ENCODE measurements at regions not wholly inside any gene's neighbourhood (a gene's known extent, or its start where the extent isn't known, plus 50 kb on each side); places are given as distances from the start of the nearest gene placed in this dataset.

DNA sequence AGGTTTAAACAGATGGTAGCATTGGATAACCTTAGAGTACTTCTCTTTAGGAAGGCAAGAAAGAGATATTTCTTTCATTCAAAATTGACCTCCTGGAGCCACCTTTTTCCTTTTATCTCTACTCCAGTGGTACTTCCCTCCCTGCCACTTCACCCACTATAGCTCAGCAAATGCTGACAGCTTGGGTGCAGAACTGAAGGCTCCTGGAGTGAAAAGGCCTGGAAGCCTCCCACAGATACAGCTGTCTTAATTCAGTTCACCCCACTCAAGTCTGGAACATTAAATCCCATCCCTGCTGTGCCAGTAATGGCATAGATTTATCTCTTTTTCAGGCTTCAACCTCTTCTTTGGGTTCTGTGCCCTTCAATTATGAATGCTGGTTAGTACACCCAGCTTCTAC is 140.3 kb downstream of the NEDD1 start:
- Histone ChIP-seq H3K36me3 (replicated peaks in 1 of 2; ENCODE audit: control insufficient read depth in 1 of 2, insufficient read depth in 2 of 2, low read length in 2 of 2) (no peaks in the 10 kb centered on the region), H3K9ac (ENCODE audit: insufficient read depth, low read depth, low read length) (no peak overlapping the region), H2AFZ (ENCODE audit: low read length) (no peak overlapping the region), H3K27ac (ENCODE audit: extremely low read length, insufficient read depth, low read length) (no peak overlapping the region), H3K4me3 (replicated peaks in 1 of 3; ENCODE audit: insufficient read depth in 1 of 3, low read depth in 2 of 3, low read length in 3 of 3) (no peak overlapping the region), H3K4me2 (ENCODE audit: low read depth, low read length) (no peak overlapping the region), H3K4me1 (ENCODE audit: insufficient read depth, low read length) (no peaks in the 10 kb centered on the region), H3K27me3 (ENCODE audit: control insufficient read depth in 1 of 2, insufficient read depth in 2 of 2, low read length in 2 of 2) (no peaks in the 10 kb centered on the region), H3K79me2 (ENCODE audit: insufficient read depth, low read length) (no peaks in the 10 kb centered on the region), H4K20me1 (ENCODE audit: insufficient read depth, low read length) (no peaks in the 10 kb centered on the region), H3K9me3 (ENCODE audit: low read length) (no peaks in the 10 kb centered on the region)
- CTCF ChIA-PET (ENCODE audit: low intra/inter-chr PET ratio, low total read pairs): no interaction called here
- no TSS peak for BruUV-seq (replicated peaks)
- in situ Hi-C loops (cut with HindIII; ENCODE audit: extremely low pct_ligation_motif_present, low pct_unique_long_range_greater_than_20kb): no loop called here
- ATAC-seq (no peak), DNase-seq (ENCODE audit: low spot score) (no peak), FAIRE-seq (no peak)
- TF ChIP-seq HDAC2 (CRISPR knock-in tag; IDR thresholded peaks at IDR 0.05) (no peak), ZNF251 (CRISPR knock-in tag; IDR thresholded peaks at IDR 0.05) (no peak), ZNF609 (CRISPR knock-in tag; IDR thresholded peaks at IDR 0.05; ENCODE audit: borderline replicate concordance) (no peak), ZNF782 (CRISPR knock-in tag; IDR thresholded peaks at IDR 0.05; ENCODE audit: borderline replicate concordance) (no peak), ZEB1 (IDR thresholded peaks at IDR 0.05; ENCODE audit: insufficient replicate concordance, low read depth) (no peak), ZNF224 (CRISPR knock-in tag; IDR thresholded peaks at IDR 0.05) (no peak), GATAD1 (CRISPR knock-in tag; IDR thresholded peaks at IDR 0.05) (no peak), ZNF101 (CRISPR knock-in tag; IDR thresholded peaks at IDR 0.05; ENCODE audit: borderline replicate concordance, low read depth) (no peak), POGZ (CRISPR knock-in tag; IDR thresholded peaks at IDR 0.05) (no peak), RBAK (CRISPR knock-in tag; IDR thresholded peaks at IDR 0.05) (no peak), TAF15 (IDR thresholded peaks at IDR 0.05; ENCODE audit: low read depth, low read length, poor library complexity, severe bottlenecking) (no peak), BHLHE40 (IDR thresholded peaks at IDR 0.05; ENCODE audit: low read length) (no peak)
- POLR2A ChIA-PET: no interaction called here
- intact Hi-C loops (cut with micrococcal nuclease; ENCODE audit: unreplicated experiment): no loop called here
